Progenitor cell of endocrine pancreas (in vitro differentiated cells): ENCODE measurements at regions not wholly inside any gene's neighbourhood (a gene's known extent, or its start where the extent isn't known, plus 50 kb on each side); places are given as distances from the start of the nearest gene placed in this dataset.

Experiments
- DNase-seq: peaks from one replicate; pipeline ENCODE4 v3.0.0; 2021; ENCODE audit warnings: low spot score; ENCODE audit not compliant: unreplicated experiment
- H3K27ac Mint-ChIP-seq: 2 replicates; pipeline ENCODE4 v1.8.0; 2021; ENCODE audit warnings: mild to moderate bottlenecking, moderate library complexity, mixed read lengths
- H3K27me3 Mint-ChIP-seq: 2 replicates; pipeline ENCODE4 v1.8.0; 2021; ENCODE audit warnings: mixed read lengths
- H3K36me3 Mint-ChIP-seq: 2 replicates; pipeline ENCODE4 v1.8.0; 2022; ENCODE audit warnings: mixed read lengths; ENCODE audit not compliant: insufficient read depth
- H3K4me1 Mint-ChIP-seq: 2 replicates; pipeline ENCODE4 v1.8.0; 2021; ENCODE audit warnings: low read depth, mixed read lengths
- H3K4me3 Mint-ChIP-seq: 2 replicates; pipeline ENCODE4 v1.8.0; 2021; ENCODE audit warnings: low read depth, mild to moderate bottlenecking, moderate library complexity, mixed read lengths
- H3K9me3 Mint-ChIP-seq: 2 replicates; pipeline ENCODE4 v1.8.0; 2021; ENCODE audit warnings: low read depth, mixed read lengths
- CTCF ChIP-seq: fragments of 200-600 bp; sonication (generic); IDR thresholded peaks from one replicate; pipeline ENCODE4 v1.5.0; 2021; ENCODE audit warnings: antibody characterized with exemption, mild to moderate bottlenecking; ENCODE audit not compliant: unreplicated experiment

DNA sequence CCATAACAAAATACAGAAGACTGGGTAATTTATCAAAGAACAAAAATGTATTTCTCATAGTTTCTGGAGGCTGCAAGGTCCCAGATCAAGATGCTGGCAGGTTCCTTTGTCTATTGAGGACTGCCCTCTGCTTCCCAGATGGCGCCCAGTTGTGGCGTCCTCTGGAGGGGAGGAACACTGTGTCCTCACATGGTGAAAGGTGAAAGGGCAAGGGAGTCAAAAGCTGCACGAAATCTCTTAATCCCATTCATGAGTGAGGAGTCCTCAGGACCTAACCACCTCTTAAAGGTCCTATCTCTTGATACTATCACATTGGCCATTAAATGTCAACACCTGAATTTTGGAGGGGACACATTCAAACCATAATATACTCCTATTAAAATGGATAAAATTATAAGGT is 79.3 kb upstream of the IRF2BP2 start:
- Mint-ChIP-seq H3K4me1 (peaks cover under 1% of the 10 kb centered on the region), H3K36me3 (peaks cover 6% of the 10 kb centered on the region), H3K27ac (peak overlapping the region; percentile 64), H3K27me3 (no peaks in the 10 kb centered on the region), H3K4me3 (no peak overlapping the region), H3K9me3 (peaks cover 9% of the 10 kb centered on the region)
- no peak for DNase-seq
- no peak for TF ChIP-seq CTCF

DNA sequence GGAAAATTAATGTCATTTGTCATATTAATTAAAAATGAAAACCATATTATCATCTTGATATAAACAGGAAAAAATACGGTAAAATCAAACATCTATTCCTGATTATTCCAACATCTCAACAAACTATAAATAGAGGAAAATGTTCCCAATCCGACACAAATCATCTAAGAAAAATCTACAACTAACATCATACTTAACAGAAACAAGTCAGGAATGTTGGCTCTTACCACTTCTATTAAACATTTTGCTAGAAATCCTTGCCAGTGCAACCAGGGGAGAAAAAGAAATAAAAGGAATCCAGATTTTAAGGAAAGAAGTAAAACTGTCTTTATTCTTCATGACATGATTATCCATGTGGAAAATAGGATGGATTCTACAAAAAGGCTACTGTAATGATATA is 77.0 kb upstream of the IRF2BP2 start:
- Mint-ChIP-seq H3K27ac (no peak overlapping the region), H3K9me3 (peaks cover 9% of the 10 kb centered on the region), H3K27me3 (no peaks in the 10 kb centered on the region), H3K36me3 (peaks cover 6% of the 10 kb centered on the region), H3K4me1 (peaks cover 3% of the 10 kb centered on the region), H3K4me3 (no peak overlapping the region)
- DNase-seq: no peak
- TF ChIP-seq CTCF: no peak

DNA sequence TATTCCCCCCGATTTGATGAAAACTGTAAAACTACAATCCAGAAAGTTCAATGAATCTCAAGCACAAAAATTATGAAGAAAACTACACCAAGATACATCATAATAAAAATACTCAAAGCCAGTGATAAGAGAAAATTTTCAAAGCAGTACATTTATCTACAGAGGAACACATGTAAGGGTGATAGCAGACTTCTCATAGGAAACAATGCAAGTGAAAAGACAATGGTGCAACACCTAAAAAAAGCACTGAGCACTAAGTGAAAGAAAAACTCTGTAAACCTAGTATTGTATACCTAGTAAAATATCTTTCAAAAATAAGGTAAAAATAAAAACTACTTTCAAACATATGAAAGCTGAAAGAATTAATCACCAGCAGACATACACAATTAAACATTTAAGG is 76.1 kb upstream of the IRF2BP2 start:
- H3K27me3 Mint-ChIP-seq: no peaks in the 10 kb centered on the region
- no peak overlapping the region for H3K4me3 Mint-ChIP-seq
- no peak for DNase-seq
- peaks cover 9% of the 10 kb centered on the region for H3K9me3 Mint-ChIP-seq
- TF ChIP-seq CTCF: no peak
- H3K4me1 Mint-ChIP-seq: peaks cover 3% of the 10 kb centered on the region
- H3K27ac Mint-ChIP-seq: no peak overlapping the region
- H3K36me3 Mint-ChIP-seq: peaks cover 6% of the 10 kb centered on the region

DNA sequence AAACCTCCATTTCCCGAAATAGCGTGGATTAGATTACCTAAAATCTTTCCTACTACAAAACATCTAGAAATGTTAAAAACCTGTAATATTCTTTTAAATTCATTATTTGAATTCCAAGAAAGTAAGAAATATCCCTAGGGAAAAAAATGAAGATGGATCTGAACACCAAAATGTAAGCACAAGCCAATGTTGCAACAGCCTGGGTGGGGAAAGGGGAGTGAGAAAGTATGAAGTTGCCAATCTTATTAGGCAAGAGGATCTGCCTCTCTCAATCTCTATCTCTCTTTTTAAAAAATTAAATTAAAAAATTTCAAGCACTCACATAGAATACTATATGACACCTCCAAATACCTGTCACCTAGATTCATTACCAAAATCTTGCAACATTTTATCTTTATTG is 74.9 kb upstream of the IRF2BP2 start:
- no peak overlapping the region for H3K27ac Mint-ChIP-seq
- no peaks in the 10 kb centered on the region for H3K27me3 Mint-ChIP-seq
- H3K9me3 Mint-ChIP-seq: peaks cover 9% of the 10 kb centered on the region
- TF ChIP-seq CTCF: no peak
- DNase-seq: no peak
- H3K36me3 Mint-ChIP-seq: peaks cover 6% of the 10 kb centered on the region
- peaks cover 3% of the 10 kb centered on the region for H3K4me1 Mint-ChIP-seq
- H3K4me3 Mint-ChIP-seq: no peak overlapping the region

DNA sequence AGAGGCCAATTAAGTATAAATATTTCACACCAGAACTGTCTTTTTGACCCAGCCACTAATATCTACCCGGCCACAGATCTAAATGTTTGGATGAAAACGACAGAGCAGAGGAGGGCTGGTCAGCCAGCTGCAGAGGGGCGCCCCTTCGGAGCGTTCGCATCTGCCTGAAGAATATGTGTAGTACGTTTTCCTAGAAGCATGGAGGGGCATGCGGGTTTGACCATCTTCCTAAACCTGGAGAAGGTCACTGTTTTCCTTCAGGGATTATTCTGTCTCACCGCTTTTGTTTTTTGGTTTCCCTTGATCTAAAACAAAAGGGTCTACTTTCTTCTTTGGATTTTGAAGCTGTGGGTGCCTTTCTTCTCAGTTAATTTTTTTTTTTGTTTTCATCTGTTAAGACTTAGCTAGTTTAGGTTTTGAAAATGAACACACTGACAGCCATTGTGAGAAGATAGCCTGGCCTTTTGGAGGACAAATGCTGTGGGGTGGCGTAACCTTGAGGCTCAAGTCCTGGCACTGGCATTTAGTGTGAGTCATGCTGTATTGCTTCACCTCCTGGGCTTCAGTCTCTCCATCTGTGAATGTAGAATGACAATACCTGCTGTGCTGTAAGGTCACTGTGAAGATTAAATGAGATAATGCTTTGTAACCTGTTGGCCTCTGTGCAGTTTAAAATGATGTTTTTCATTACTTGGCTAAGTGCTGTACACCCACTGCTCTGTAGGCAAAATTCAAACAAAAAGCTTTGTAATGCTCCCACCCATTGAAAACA is 74.1 kb upstream of the IRF2BP2 start:
- Mint-ChIP-seq H3K4me3 (no peak overlapping the region), H3K9me3 (peaks cover 9% of the 10 kb centered on the region), H3K36me3 (peaks cover 6% of the 10 kb centered on the region), H3K27ac (no peak overlapping the region), H3K27me3 (no peaks in the 10 kb centered on the region), H3K4me1 (peaks cover 3% of the 10 kb centered on the region)
- DNase-seq: no peak
- TF ChIP-seq CTCF: no peak
